ENCODE measurements at regions not wholly inside any gene's neighbourhood (a gene's known extent, or its start where the extent isn't known, plus 50 kb on each side); places are given as distances from the start of the nearest gene placed in this dataset.
A peak's percentile ranks its signal among the peaks of the same experiment; 100 is the strongest.

DNA sequence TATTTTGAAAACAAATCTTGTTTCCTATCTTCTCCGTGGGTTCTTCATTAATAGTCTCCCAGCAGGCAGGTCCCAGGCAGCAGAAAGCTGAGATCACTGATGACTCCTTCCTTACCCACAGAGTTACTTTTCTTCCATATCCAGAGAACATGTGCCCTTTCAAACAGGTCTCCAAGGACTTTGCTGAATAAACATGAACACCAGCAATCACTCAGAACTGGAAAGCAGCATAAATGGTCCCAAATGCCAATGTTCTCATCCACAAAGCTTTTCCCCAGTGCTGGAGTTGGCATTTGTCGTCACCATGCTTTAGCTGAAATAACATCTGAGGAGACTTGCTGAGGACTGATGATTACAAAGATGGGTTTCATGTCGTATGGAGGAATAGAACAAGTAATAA is 134.0 kb downstream of the YIPF5 start:
- Histone ChIP-seq H3K4me3 (ENCODE audit: low read depth in 2 of 2, low read length in 1 of 2) (no peak overlapping the region), H3K4me2 (no peak overlapping the region), H3K27me3 (ENCODE audit: insufficient read depth) (no peaks in the 10 kb centered on the region), H3K9ac (no peak overlapping the region), H3K9me3 (no peaks in the 10 kb centered on the region), H3K4me1 (ENCODE audit: control insufficient read depth in 1 of 2, insufficient read depth in 2 of 2, low read depth in 1 of 2, low read length in 1 of 2) (peaks cover 0 to 19% of the 10 kb centered on the region in 2 experiments; a peak in 2 of 4 replicates), H3K36me3 (replicated peaks in 1 of 2; ENCODE audit: control insufficient read depth in 1 of 2, insufficient read depth in 2 of 2, low read length in 1 of 2) (no peaks in the 10 kb centered on the region), H3K27ac (ENCODE audit: low read depth in 2 of 2, low read length in 1 of 2) (no peak overlapping the region), H2AFZ (ENCODE audit: low read depth) (no peak overlapping the region), H3F3A (replicated peaks; ENCODE audit: insufficient read depth) (no peaks in the 10 kb centered on the region), H3K79me2 (ENCODE audit: insufficient read depth) (no peaks in the 10 kb centered on the region), H4K20me1 (ENCODE audit: insufficient read depth) (no peaks in the 10 kb centered on the region), H3K9me2 (no peaks in the 10 kb centered on the region)
- ChIA-PET CTCF (interaction anchor here (0.7 kb wide), 1 partner anchor 20 kb away, joined by 4 read pairs; no protein-coding TSS in a partner anchor), POLR2A (no interaction called here)
- no peak for TF ChIP-seq RCOR1 (IDR thresholded peaks at IDR 0.05; ENCODE audit: low read length)
- no peak for TF ChIP-seq NFIC (IDR thresholded peaks at IDR 0.05; ENCODE audit: borderline replicate concordance)
- no peak for TF ChIP-seq TCF12 (IDR thresholded peaks at IDR 0.05)
- TF ChIP-seq, protein P1, sequence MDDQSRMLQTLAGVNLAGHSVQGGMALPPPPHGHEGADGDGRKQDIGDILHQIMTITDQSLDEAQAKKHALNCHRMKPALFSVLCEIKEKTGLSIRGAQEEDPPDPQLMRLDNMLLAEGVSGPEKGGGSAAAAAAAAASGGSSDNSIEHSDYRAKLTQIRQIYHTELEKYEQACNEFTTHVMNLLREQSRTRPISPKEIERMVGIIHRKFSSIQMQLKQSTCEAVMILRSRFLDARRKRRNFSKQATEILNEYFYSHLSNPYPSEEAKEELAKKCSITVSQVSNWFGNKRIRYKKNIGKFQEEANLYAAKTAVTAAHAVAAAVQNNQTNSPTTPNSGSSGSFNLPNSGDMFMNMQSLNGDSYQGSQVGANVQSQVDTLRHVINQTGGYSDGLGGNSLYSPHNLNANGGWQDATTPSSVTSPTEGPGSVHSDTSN (IDR thresholded peaks at IDR 0.05), result no peak
- no peak for TF ChIP-seq NRF1 (IDR thresholded peaks at IDR 0.05; ENCODE audit: low read depth, low read length)
- no peak for TF ChIP-seq RXRA (IDR thresholded peaks at IDR 0.05; ENCODE audit: borderline replicate concordance, low read depth)
- TF ChIP-seq FOSL2 (IDR thresholded peaks at IDR 0.05; ENCODE audit: borderline replicate concordance, low read depth), result no peak
- TF ChIP-seq, protein P2, sequence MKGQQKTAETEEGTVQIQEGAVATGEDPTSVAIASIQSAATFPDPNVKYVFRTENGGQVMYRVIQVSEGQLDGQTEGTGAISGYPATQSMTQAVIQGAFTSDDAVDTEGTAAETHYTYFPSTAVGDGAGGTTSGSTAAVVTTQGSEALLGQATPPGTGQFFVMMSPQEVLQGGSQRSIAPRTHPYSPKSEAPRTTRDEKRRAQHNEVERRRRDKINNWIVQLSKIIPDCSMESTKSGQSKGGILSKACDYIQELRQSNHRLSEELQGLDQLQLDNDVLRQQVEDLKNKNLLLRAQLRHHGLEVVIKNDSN (IDR thresholded peaks at IDR 0.05; ENCODE audit: borderline replicate concordance, low read depth), result no peak
- TF ChIP-seq, protein P3, sequence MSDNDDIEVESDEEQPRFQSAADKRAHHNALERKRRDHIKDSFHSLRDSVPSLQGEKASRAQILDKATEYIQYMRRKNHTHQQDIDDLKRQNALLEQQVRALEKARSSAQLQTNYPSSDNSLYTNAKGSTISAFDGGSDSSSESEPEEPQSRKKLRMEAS (IDR thresholded peaks at IDR 0.05; ENCODE audit: low read depth), result no peak
- TF ChIP-seq TAF1 (IDR thresholded peaks at IDR 0.05; ENCODE audit: borderline replicate concordance, low read depth, low read length), result no peak
- no peak for TF ChIP-seq EP300 (IDR thresholded peaks at IDR 0.05; ENCODE audit: borderline replicate concordance in 1 of 2, low read depth in 1 of 2, low read length in 1 of 2)
- no peak for TF ChIP-seq POLR2AphosphoS5 (IDR thresholded peaks at IDR 0.05; ENCODE audit: low read depth, low read length)
- WGBS (ENCODE audit: low lambda C conversion rate), result 73% methylated on average over 3 of the region's 3 CpGs
- no peak for DNase-seq

DNA sequence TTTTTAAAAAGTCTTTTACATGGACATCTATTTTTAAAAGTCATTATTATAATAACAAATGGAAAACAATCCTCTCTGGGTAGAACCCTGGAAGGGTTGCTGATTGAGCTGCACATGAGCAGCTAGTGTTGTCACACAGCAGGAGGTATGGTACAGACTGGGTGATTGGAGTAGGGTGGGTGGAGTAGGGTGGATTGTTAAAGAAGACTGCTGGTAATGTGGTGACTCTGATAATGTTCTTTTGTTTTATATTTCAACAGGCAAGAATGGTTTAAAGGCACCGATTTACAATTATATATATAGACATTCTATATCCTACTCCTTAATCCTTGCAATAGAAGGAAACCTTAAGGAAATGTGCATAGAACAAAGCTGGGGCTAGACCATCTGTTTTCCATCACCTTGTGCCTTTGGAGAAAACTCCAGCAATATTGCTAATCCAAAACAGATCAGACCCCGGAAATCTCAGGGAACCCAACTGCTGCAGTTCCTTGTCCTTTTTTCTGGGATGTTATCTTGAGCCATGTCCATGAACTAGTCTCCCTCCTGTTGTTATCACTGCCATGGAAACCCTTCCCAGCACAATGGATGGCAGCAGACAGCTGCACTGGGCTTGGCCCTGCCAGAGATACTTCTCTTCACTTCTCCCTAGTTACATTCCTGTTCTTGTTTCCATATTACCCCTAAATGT is 129.7 kb downstream of the YIPF5 start:
- Histone ChIP-seq H3K4me1 (ENCODE audit: control insufficient read depth in 1 of 2, insufficient read depth in 2 of 2, low read depth in 1 of 2, low read length in 1 of 2) (peaks cover 0 to 8% of the 10 kb centered on the region in 2 experiments; a peak in 2 of 4 replicates), H3K36me3 (replicated peaks in 1 of 2; ENCODE audit: control insufficient read depth in 1 of 2, insufficient read depth in 2 of 2, low read length in 1 of 2) (no peaks in the 10 kb centered on the region), H4K20me1 (ENCODE audit: insufficient read depth) (no peaks in the 10 kb centered on the region), H3K27me3 (ENCODE audit: insufficient read depth) (no peaks in the 10 kb centered on the region), H3K4me2 (no peak overlapping the region), H3K9me3 (no peaks in the 10 kb centered on the region), H3K9ac (no peak overlapping the region), H2AFZ (ENCODE audit: low read depth) (no peak overlapping the region), H3F3A (replicated peaks; ENCODE audit: insufficient read depth) (no peaks in the 10 kb centered on the region), H3K4me3 (ENCODE audit: low read depth in 2 of 2, low read length in 1 of 2) (no peak overlapping the region), H3K9me2 (no peaks in the 10 kb centered on the region), H3K27ac (ENCODE audit: low read depth in 2 of 2, low read length in 1 of 2) (peak overlapping the region in 1 of 2 experiments; percentile 28; a peak in 1 of 4 replicates), H3K79me2 (ENCODE audit: insufficient read depth) (no peaks in the 10 kb centered on the region)
- ChIA-PET CTCF (interaction anchor here (1.1 to 1.4 kb wide), 2 partner anchors 12 to 101 kb away, joined by 4 to 5 read pairs; no protein-coding TSS in a partner anchor), POLR2A (no interaction called here)
- DNase-seq, result peak; percentile 33
- no peak for TF ChIP-seq RCOR1 (IDR thresholded peaks at IDR 0.05; ENCODE audit: low read length)
- peak; percentile 54; the same call in 1 of the 2 replicates for TF ChIP-seq TCF12 (IDR thresholded peaks at IDR 0.05)
- peak; percentile 8; the same call in 1 of the 2 replicates for TF ChIP-seq GATA2 (CRISPR knock-in tag; IDR thresholded peaks at IDR 0.05)
- WGBS (ENCODE audit: low lambda C conversion rate), result 34% methylated on average over 2 of the region's 2 CpGs
